ENCODE measurements at regions not wholly inside any gene's neighbourhood (a gene's known extent, or its start where the extent isn't known, plus 50 kb on each side); places are given as distances from the start of the nearest gene placed in this dataset.

DNA sequence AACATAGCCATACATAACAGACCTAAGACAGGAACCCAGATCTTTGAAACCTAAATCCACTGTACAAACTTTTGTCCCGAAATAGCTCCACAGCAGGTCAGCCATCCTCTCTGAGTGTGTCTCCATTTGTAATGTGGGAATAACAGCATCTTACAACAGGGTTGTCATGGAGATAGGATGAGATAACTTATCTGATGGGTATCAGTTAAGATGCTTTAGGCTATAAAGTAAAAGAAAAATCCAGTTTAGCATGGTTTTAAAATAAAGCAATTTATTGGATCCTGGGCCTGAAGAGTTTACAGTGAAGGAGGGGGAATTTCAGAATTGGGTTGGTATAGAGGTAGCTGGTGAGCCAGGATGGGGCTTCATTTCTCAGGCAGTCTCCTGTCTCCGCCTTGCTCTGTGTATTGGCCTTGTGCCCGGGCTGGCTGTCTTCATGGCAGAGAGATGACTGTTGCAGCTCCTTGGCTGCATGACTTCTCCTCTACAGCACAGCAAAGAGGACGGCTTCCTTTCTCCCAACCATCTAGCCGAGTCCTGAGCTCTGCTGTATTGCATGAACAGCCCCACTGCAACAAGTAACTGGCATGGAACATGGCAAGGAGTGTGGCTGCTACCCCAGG, 131.9 kb upstream of the PROK2 start:
- TF ChIP-seq, protein P1, sequence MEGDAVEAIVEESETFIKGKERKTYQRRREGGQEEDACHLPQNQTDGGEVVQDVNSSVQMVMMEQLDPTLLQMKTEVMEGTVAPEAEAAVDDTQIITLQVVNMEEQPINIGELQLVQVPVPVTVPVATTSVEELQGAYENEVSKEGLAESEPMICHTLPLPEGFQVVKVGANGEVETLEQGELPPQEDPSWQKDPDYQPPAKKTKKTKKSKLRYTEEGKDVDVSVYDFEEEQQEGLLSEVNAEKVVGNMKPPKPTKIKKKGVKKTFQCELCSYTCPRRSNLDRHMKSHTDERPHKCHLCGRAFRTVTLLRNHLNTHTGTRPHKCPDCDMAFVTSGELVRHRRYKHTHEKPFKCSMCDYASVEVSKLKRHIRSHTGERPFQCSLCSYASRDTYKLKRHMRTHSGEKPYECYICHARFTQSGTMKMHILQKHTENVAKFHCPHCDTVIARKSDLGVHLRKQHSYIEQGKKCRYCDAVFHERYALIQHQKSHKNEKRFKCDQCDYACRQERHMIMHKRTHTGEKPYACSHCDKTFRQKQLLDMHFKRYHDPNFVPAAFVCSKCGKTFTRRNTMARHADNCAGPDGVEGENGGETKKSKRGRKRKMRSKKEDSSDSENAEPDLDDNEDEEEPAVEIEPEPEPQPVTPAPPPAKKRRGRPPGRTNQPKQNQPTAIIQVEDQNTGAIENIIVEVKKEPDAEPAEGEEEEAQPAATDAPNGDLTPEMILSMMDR (IDR thresholded peaks at IDR 0.05; ENCODE audit: extremely low read depth in 1 of 2, insufficient read depth in 1 of 2, low read depth in 1 of 2, low read length in 2 of 2): no peak
- TF ChIP-seq, protein P2, sequence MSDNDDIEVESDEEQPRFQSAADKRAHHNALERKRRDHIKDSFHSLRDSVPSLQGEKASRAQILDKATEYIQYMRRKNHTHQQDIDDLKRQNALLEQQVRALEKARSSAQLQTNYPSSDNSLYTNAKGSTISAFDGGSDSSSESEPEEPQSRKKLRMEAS (IDR thresholded peaks at IDR 0.05; ENCODE audit: insufficient read depth, insufficient read length): no peak
- TF ChIP-seq POLR2A (IDR thresholded peaks at IDR 0.05; ENCODE audit: low read depth, low read length) (no peak), EZH2 (IDR thresholded peaks at IDR 0.05; ENCODE audit: borderline replicate concordance, low read depth, low read length, severe bottlenecking) (no peak), MYC (IDR thresholded peaks at IDR 0.05; ENCODE audit: low read depth, low read length) (no peak), JUN (IDR thresholded peaks at IDR 0.05; ENCODE audit: borderline replicate concordance, insufficient read depth, insufficient read length, low read depth) (no peak)

All from endothelial cell of umbilical vein (primary cell).